Uterus (tissue), 2 donors: ENCODE measurements at regions not wholly inside any gene's neighbourhood (a gene's known extent, or its start where the extent isn't known, plus 50 kb on each side); places are given as distances from the start of the nearest gene placed in this dataset.
"Not testable (repeated sequence)": the region's sequence is repeated elsewhere in the genome, so short reads cannot be mapped to it uniquely, and the experiment has no call there.

Experiments used
- CTCF ChIP-seq, 4 experiments: fragments of 200-600 bp in 2 of 4; fragments of 450-650 bp in 2 of 4; sonication (generic) in 2 of 4; IDR thresholded peaks; one replicate each; pipeline ENCODE4 v1.5.1; 2016 to 2019; ENCODE audit warnings: antibody characterized with exemption in 4 of 4, mild to moderate bottlenecking in 2 of 4, moderate library complexity in 1 of 4
- POLR2A ChIP-seq, 2 donors: fragments of 450-650 bp; IDR thresholded peaks; one replicate each; pipeline ENCODE4 v1.6.1; 2016; ENCODE audit warnings: antibody characterized with exemption in 2 of 2, mild to moderate bottlenecking in 1 of 2, moderate library complexity in 1 of 2

DNA sequence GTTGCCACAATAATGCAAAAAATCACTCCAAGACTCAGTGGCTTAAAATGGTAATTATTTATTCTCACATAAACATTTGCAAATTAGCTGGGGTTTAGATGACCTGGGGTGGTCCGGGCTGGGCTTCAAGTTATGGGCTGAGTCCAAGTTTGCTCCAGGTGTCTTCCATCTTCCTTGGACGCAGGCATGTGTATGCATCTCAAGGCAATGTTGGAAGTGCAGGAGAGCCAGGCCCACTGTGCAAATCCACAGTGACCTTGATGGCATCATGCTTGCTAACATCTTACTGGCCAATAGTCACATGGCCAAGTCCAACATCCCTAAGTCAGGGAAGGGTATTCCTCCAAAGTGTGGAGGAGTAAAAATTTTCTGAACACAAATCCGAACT is 206.9 kb downstream of the BCAS1 start:
- TF ChIP-seq POLR2A, CTCF (IDR thresholded peaks at IDR 0.05): not testable (repeated sequence)
